HEK293T (cell line): ENCODE measurements at regions not wholly inside any gene's neighbourhood (a gene's known extent, or its start where the extent isn't known, plus 50 kb on each side); places are given as distances from the start of the nearest gene placed in this dataset.

Experiments
- ELF4 ChIP-seq: fragments of 450-650 bp; IDR thresholded peaks from 2 replicates; pipeline ENCODE4 v1.6.1; 2017; ENCODE audit warnings: antibody characterized with exemption
- FOXA1 ChIP-seq: fragments of 450-650 bp; IDR thresholded peaks from 2 replicates; pipeline ENCODE4 v1.6.1; 2016; ENCODE audit warnings: mild to moderate bottlenecking
- FOXK2 ChIP-seq: fragments of 450-650 bp; IDR thresholded peaks from 2 replicates; pipeline ENCODE4 v1.6.1; 2016; ENCODE audit warnings: mild to moderate bottlenecking
- FOXM1 ChIP-seq: fragments of 450-650 bp; IDR thresholded peaks from 2 replicates; pipeline ENCODE4 v1.6.1; 2017; ENCODE audit warnings: mild to moderate bottlenecking, borderline replicate concordance
- HDGF ChIP-seq: fragments of 450-650 bp; IDR thresholded peaks from 2 replicates; pipeline ENCODE4 v1.6.1; 2017; ENCODE audit warnings: antibody characterized with exemption, borderline replicate concordance
- TF ChIP-seq, protein P1 (sequence below): fragments of 450-650 bp; IDR thresholded peaks from 2 replicates; pipeline ENCODE4 v1.6.1; 2016

DNA sequence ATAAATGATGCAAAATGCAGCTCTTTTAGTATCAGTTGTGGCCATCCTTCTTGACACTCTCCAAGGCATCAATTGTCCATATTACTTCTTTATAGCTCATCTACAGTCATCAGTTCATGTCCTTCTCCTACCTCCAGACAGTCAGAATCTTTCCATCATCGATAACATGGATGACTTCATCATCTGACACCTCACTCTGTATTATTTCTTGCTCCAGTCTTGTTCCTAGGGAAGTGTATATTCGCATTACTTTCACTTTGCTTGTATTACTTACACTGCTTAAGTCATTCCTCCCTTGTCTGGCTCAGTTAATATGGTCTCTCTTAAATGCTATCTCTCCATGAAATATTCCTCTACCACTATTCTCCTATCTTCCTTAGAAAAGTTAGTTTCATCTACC is 999.1 kb upstream of the SLC10A2 start:
- TF ChIP-seq FOXM1 (no peak), HDGF (no peak), ELF4 (no peak), FOXA1 (no peak), FOXK2 (no peak)
- TF ChIP-seq, protein P1, sequence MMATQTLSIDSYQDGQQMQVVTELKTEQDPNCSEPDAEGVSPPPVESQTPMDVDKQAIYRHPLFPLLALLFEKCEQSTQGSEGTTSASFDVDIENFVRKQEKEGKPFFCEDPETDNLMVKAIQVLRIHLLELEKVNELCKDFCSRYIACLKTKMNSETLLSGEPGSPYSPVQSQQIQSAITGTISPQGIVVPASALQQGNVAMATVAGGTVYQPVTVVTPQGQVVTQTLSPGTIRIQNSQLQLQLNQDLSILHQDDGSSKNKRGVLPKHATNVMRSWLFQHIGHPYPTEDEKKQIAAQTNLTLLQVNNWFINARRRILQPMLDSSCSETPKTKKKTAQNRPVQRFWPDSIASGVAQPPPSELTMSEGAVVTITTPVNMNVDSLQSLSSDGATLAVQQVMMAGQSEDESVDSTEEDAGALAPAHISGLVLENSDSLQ, result no peak
